Stimulated activated naive CD8-positive, alpha-beta T cell treated with anti-CD3 and anti-CD28 coated beads, Interleukin-15, Interleukin-2, amounts not matched to agents 100 ng/mL and 50 ng/mL, for 24 hours (primary cell): ENCODE measurements at regions not wholly inside any gene's neighbourhood (a gene's known extent, or its start where the extent isn't known, plus 50 kb on each side); places are given as distances from the start of the nearest gene placed in this dataset.
"Not testable (repeated sequence)": the region's sequence is repeated elsewhere in the genome, so short reads cannot be mapped to it uniquely, and the experiment has no call there.

Source experiments
- H3K27ac Mint-ChIP-seq: one replicate; pipeline ENCODE4 v1.8.0; 2021; ENCODE audit warnings: mild to moderate bottlenecking, mixed read lengths
- H3K27me3 Mint-ChIP-seq: one replicate; pipeline ENCODE4 v1.8.0; 2021; ENCODE audit warnings: mixed read lengths
- H3K36me3 Mint-ChIP-seq: one replicate; pipeline ENCODE4 v1.8.0; 2021; ENCODE audit warnings: low read depth, mixed read lengths
- H3K4me1 Mint-ChIP-seq: one replicate; pipeline ENCODE4 v1.8.0; 2021; ENCODE audit warnings: low read depth, mixed read lengths
- H3K4me3 Mint-ChIP-seq: one replicate; pipeline ENCODE4 v1.8.0; 2021; ENCODE audit warnings: mild to moderate bottlenecking, mixed read lengths
- H3K9me3 Mint-ChIP-seq: one replicate; pipeline ENCODE4 v1.8.0; 2021; ENCODE audit warnings: mixed read lengths

- Mint-ChIP-seq H3K27ac (no peak overlapping the region), H3K9me3 (peaks cover 4% of the 10 kb centered on the region), H3K36me3 (no peaks in the 10 kb centered on the region), H3K4me1 (no peaks in the 10 kb centered on the region), H3K4me3 (no peak overlapping the region), H3K27me3 (peaks cover 15% of the 10 kb centered on the region)
These were observed 113.9 kb downstream of the GLRX3 start for GRCh38 chr10:130250127-130250526.

- H3K4me1 Mint-ChIP-seq = no peaks in the 10 kb centered on the region
- H3K9me3 Mint-ChIP-seq = no peaks in the 10 kb centered on the region
- H3K27ac Mint-ChIP-seq = no peak overlapping the region
- H3K36me3 Mint-ChIP-seq = no peaks in the 10 kb centered on the region
- peaks cover 6% of the 10 kb centered on the region for H3K27me3 Mint-ChIP-seq
- H3K4me3 Mint-ChIP-seq = no peak overlapping the region
These were observed 115.6 kb downstream of the GLRX3 start for GRCh38 chr10:130251766-130252165.

GRCh38 chr10:130254243-130254642, 118.1 kb downstream of the GLRX3 start:
- Mint-ChIP-seq H3K4me1 (no peaks in the 10 kb centered on the region), H3K27ac (no peak overlapping the region), H3K36me3 (no peaks in the 10 kb centered on the region), H3K4me3 (no peak overlapping the region), H3K27me3 (no peaks in the 10 kb centered on the region), H3K9me3 (no peaks in the 10 kb centered on the region)

- H3K27me3 Mint-ChIP-seq = no peaks in the 10 kb centered on the region
- H3K4me1 Mint-ChIP-seq = no peaks in the 10 kb centered on the region
- no peaks in the 10 kb centered on the region for H3K36me3 Mint-ChIP-seq
- H3K9me3 Mint-ChIP-seq = no peaks in the 10 kb centered on the region
- no peak overlapping the region for H3K27ac Mint-ChIP-seq
- no peak overlapping the region for H3K4me3 Mint-ChIP-seq
These were observed 118.5 kb downstream of the GLRX3 start for GRCh38 chr10:130254662-130255061.

GRCh38 chr10:130255777-130256176, 119.6 kb downstream of the GLRX3 start:
- no peak overlapping the region for H3K27ac Mint-ChIP-seq
- H3K27me3 Mint-ChIP-seq = no peaks in the 10 kb centered on the region
- no peaks in the 10 kb centered on the region for H3K4me1 Mint-ChIP-seq
- no peaks in the 10 kb centered on the region for H3K36me3 Mint-ChIP-seq
- H3K4me3 Mint-ChIP-seq = no peak overlapping the region
- H3K9me3 Mint-ChIP-seq = no peaks in the 10 kb centered on the region

GRCh38 chr10:130257897-130258296, 121.7 kb downstream of the GLRX3 start:
- no peaks in the 10 kb centered on the region for H3K4me1 Mint-ChIP-seq
- H3K4me3 Mint-ChIP-seq = no peak overlapping the region

GRCh38 chr10:130259380-130259779, 123.2 kb downstream of the GLRX3 start:
- Mint-ChIP-seq H3K36me3 (no peaks in the 10 kb centered on the region), H3K9me3 (peaks cover 4% of the 10 kb centered on the region), H3K27ac (no peak overlapping the region), H3K4me3 (no peak overlapping the region), H3K27me3 (no peaks in the 10 kb centered on the region), H3K4me1 (no peaks in the 10 kb centered on the region)

More at GRCh38 chr10:130257897-130258296, 121.7 kb downstream of the GLRX3 start:
- H3K27ac Mint-ChIP-seq = no peak overlapping the region
- peaks cover 1% of the 10 kb centered on the region for H3K9me3 Mint-ChIP-seq
- H3K36me3 Mint-ChIP-seq = no peaks in the 10 kb centered on the region
- no peaks in the 10 kb centered on the region for H3K27me3 Mint-ChIP-seq

- H3K36me3 Mint-ChIP-seq = no peaks in the 10 kb centered on the region
- H3K27ac Mint-ChIP-seq = no peak overlapping the region
- no peaks in the 10 kb centered on the region for H3K4me1 Mint-ChIP-seq
- H3K27me3 Mint-ChIP-seq = no peaks in the 10 kb centered on the region
- no peak overlapping the region for H3K4me3 Mint-ChIP-seq
- H3K9me3 Mint-ChIP-seq = peaks cover 4% of the 10 kb centered on the region
These were observed 125.1 kb downstream of the GLRX3 start for GRCh38 chr10:130261306-130261705.

GRCh38 chr10:130261766-130262165, 125.6 kb downstream of the GLRX3 start:
- H3K36me3 Mint-ChIP-seq = no peaks in the 10 kb centered on the region
- no peaks in the 10 kb centered on the region for H3K27me3 Mint-ChIP-seq
- H3K27ac Mint-ChIP-seq = no peak overlapping the region
- H3K4me1 Mint-ChIP-seq = no peaks in the 10 kb centered on the region
- peaks cover 4% of the 10 kb centered on the region for H3K9me3 Mint-ChIP-seq
- H3K4me3 Mint-ChIP-seq = no peak overlapping the region

- peaks cover 4% of the 10 kb centered on the region for H3K9me3 Mint-ChIP-seq
- no peak overlapping the region for H3K27ac Mint-ChIP-seq
- H3K4me3 Mint-ChIP-seq = no peak overlapping the region
- no peaks in the 10 kb centered on the region for H3K36me3 Mint-ChIP-seq
- no peaks in the 10 kb centered on the region for H3K27me3 Mint-ChIP-seq
- H3K4me1 Mint-ChIP-seq = no peaks in the 10 kb centered on the region
These were observed 127.1 kb downstream of the GLRX3 start for GRCh38 chr10:130263289-130263688.

GRCh38 chr10:130265542-130265941, 129.4 kb downstream of the GLRX3 start:
- Mint-ChIP-seq H3K36me3 (no peaks in the 10 kb centered on the region), H3K4me3 (no peak overlapping the region), H3K4me1 (no peaks in the 10 kb centered on the region), H3K9me3 (peaks cover 4% of the 10 kb centered on the region), H3K27me3 (no peaks in the 10 kb centered on the region), H3K27ac (no peak overlapping the region)

GRCh38 chr10:130282492-130283218, 146.5 kb downstream of the GLRX3 start:
- no peaks in the 10 kb centered on the region for H3K27me3 Mint-ChIP-seq
- peaks cover 72% of the 10 kb centered on the region for H3K9me3 Mint-ChIP-seq
- no peak overlapping the region for H3K4me3 Mint-ChIP-seq
- H3K36me3 Mint-ChIP-seq = peaks cover 45% of the 10 kb centered on the region
- H3K27ac Mint-ChIP-seq = no peak overlapping the region
- no peaks in the 10 kb centered on the region for H3K4me1 Mint-ChIP-seq

- Mint-ChIP-seq H3K4me3 (no peak overlapping the region), H3K27ac (no peak overlapping the region), H3K36me3 (peaks cover 48% of the 10 kb centered on the region), H3K9me3 (peaks cover 70% of the 10 kb centered on the region), H3K4me1 (no peaks in the 10 kb centered on the region), H3K27me3 (no peaks in the 10 kb centered on the region)
These were observed 147.0 kb downstream of the GLRX3 start for GRCh38 chr10:130283219-130283545.

- H3K4me3 Mint-ChIP-seq, H3K27ac Mint-ChIP-seq, H3K27me3 Mint-ChIP-seq, H3K4me1 Mint-ChIP-seq, H3K36me3 Mint-ChIP-seq: not testable (repeated sequence)
- peaks cover 39% of the 10 kb centered on the region for H3K9me3 Mint-ChIP-seq
These were observed 159.6 kb downstream of the GLRX3 start for GRCh38 chr10:130295761-130296160.

GRCh38 chr10:130300608-130301020, 164.4 kb downstream of the GLRX3 start:
- Mint-ChIP-seq H3K27me3 (no peaks in the 10 kb centered on the region), H3K27ac (no peak overlapping the region), H3K4me3 (peak overlapping the region; percentile 59), H3K4me1 (peaks cover 9% of the 10 kb centered on the region), H3K9me3 (peaks cover 46% of the 10 kb centered on the region), H3K36me3 (peaks cover 12% of the 10 kb centered on the region)
